GM19395 (cell line): ENCODE measurements at regions not wholly inside any gene's neighbourhood (a gene's known extent, or its start where the extent isn't known, plus 50 kb on each side); places are given as distances from the start of the nearest gene placed in this dataset.

Experiments
- ATAC-seq: cut with Tn5 transposase; IDR thresholded peaks from one replicate; pipeline ENCODE4 v1.9.1; 2021; ENCODE audit warnings: mild to moderate bottlenecking, moderate library complexity; ENCODE audit not compliant: unreplicated experiment

- ATAC-seq = no peak
These were observed 65.3 kb upstream of the IGF1R start for GRCh38 chr15:98582900-98583554.

GRCh38 chr15:98583771-98584430 is 64.4 kb upstream of the IGF1R start:
- no peak for ATAC-seq

GRCh38 chr15:98586066-98586465 is 62.3 kb upstream of the IGF1R start:
- no peak for ATAC-seq

- ATAC-seq = no peak
These were observed 56.2 kb upstream of the IGF1R start for GRCh38 chr15:98592136-98592535.

GRCh38 chr15:98596131-98596530 is 52.2 kb upstream of the IGF1R start:
- ATAC-seq = no peak

- ATAC-seq = no peak
These were observed 51.4 kb upstream of the IGF1R start for GRCh38 chr15:98596885-98597392.

GRCh38 chr15:98597666-98598065 is 50.7 kb upstream of the IGF1R start:
- no peak for ATAC-seq
